ENCODE measurements at regions not wholly inside any gene's neighbourhood (a gene's known extent, or its start where the extent isn't known, plus 50 kb on each side); places are given as distances from the start of the nearest gene placed in this dataset.

DNA sequence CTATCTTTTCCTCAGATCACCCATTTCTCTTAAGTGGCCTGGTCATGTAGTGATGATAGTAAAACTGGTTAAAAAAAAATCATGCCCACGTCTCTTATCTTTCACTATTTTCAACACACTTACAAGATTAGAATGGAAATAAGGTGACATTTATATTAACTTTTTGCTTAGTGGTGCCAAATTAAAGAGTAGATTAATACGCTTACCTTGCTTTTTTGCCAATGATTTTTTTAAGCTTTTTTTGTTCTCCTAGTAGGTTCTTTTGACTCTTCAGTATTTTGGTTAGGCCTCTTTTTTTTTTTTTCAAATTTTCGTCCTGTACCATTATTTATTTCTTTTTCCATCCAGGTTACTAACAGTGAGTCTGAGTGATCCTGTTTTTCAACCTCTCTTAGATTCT is 147.9 kb downstream of the PTCSC3 start:
- no peak for DNase-seq

DNA sequence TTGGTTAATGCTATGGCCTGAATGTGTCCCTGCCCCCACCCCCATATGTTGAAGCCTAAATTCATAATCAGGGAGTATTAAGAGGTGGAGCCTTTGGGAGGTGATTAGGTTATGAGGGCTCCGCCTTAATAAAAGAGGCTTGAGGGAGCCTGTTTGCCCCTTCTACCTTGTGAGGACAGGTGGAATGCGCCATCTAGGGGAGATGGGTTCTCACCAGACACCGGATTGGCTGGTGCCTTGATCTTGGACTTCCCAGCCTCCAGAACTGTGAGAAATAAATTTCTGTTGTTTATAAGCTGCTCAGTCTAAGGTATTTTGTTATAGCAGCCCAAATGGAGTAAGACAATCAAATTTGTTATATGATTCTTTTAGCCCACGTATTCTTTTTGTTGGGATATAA is 148.3 kb downstream of the PTCSC3 start:
- DNase-seq = no peak

DNA sequence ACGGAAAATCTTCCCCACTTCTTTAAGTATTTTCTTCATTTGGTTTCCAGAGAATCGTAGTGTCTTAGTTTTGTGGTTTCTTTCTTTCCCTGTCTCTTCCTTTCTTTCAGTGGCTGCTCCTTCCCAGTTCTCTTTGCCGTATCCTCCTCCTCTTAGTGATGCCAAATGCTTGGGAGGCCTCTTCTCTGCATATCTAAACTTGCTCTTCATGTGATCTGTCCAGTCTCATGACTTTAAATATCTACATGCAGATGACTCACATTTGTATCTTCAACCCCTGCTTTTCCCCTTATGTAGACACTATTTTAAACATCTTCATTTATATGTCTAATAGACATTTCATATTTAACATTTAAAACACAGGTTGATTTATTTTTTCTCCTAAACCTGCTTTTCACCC is 149.2 kb downstream of the PTCSC3 start:
- DNase-seq = no peak

DNA sequence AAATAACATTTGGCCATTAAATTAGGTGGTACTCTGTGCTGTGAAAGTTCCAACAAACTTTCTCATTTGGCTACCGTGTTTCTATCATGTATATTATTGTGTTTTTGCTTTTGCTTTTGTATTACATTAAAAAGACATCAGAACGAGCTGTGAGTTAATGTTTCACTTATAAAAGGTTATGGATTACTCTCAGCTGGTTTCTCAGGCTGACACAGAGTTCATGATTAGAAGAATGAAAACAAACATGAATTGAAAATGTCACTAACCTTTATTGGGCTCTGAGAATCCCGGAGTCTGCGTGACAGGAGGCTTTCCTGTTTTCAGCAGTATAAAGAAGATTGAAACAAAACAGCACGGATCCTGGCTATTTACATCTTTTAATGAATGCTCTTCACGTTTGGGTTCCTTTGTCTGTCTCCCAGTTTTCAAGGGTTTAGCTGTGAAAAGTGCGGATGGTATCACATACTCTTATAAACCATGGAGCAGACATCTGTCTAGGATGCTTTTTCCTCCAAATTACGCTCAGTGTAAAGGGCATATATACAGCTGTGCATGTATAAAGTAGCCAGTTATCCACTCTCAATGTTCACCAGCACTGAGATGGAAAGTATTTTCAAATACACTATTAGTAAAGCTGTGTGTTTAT is 153.6 kb downstream of the PTCSC3 start:
- no peak for DNase-seq

DNA sequence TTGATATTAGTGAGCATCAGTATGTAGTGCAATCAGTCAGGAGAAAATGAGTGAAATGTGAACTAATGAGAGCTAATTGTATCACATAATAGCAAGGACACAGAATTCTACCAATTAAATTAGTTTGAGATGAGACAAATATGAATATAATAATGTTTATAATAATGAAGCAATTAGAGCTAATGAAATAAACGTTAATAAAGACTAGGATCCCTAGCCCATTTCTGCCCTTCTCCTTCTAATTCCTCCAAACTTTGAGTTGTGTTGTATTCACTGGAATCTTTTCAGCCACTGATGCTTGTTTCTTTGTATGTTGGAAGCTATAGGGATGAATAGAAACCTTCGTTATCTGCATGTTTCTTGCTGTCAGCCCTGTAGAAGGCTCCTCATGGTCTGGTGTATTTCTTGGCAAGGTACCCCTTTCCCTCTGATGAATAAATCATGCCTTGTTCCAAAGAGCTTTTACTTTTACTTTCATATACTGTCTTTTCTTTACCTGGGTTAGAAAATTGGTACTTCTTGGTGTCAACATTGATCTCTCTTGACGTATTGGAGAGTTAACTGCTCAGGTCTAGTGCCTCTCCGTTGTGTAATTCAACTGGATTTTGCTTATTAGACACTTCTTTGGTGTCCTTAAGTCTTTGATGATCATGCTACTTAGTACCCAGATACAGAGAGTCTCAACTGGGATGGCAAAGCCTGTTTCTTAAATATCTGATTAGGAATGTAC is 154.8 kb downstream of the PTCSC3 start:
- no peak for DNase-seq

DNA sequence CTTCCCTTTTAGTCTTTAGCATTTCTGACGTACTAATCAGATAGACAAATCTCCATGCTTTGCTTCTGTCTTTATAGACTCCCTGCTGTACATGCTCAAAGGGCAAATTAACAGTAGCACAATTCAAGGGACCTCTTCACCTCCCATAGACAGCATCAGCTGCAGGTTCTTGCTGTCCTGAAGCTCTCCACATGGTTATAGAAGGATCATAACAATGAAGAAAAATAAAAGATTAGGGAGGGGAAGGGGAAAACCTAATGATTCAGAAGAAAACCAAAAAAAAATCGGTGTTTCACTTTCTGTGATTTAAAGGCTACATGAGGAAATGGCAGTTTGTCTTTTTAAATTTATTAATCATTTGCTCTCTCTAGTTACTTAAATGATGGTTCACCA is 155.5 kb downstream of the PTCSC3 start:
- DNase-seq = no peak

DNA sequence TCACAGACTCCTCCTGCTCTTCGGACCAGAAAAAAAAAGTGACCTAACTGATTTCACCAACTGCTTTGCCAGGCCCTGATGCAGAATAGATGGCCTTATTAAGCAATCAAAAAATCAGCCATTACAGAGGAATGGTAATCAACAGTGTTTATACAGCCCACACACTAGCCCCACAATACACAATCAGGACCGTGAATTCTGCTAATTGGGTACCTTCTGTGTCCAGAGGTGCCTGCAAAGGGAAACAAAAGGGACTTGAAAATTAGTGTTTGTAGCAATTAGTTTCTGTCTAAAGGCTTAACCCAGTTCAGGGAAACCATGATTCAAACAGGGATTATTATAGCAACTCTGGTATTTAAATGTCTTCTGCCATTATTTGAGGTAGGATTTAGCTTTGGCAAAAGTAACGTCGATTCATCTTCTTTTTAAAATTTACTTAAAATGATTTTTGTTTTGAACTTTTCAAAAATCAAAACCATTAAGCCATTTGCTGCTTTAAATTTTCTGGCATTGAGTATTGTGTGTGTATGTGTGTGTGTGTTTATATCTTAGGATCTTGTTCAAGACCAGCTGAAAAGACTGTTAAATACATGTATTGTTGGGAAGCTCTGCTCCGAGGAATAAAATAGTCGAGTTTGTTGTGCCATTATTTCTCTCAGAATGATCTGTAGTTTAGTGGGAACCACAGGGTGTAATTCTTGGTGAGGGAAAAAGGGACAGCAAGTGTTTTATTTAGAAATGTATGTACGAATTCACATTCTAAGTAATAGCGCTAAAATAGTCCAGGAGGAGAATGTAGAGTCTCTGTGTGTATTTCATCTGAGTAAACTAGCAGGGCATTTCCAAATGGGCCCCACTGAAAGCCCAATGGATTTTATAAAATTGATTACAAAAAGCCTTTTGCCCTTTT is 156.1 kb downstream of the PTCSC3 start:
- no peak for DNase-seq

DNA sequence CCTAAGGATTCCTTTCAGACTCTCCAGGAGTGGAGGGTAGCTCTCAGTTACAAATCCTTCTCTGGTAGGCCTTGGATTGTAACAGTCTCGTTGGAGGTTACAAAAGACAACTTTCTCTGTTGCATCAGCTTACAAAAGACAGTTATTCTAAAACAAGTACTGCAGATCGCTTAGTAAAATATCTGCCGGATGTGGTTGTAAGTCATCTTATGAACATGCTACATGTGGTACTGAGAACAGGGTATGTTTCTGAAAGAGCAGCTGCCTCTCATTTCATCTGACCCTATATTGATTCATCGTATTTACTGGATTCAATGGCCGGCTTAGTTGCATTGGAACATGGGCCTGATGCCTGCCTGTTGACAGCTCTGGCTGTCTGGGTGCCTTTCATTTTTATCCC is 157.4 kb downstream of the PTCSC3 start:
- DNase-seq = no peak

DNA sequence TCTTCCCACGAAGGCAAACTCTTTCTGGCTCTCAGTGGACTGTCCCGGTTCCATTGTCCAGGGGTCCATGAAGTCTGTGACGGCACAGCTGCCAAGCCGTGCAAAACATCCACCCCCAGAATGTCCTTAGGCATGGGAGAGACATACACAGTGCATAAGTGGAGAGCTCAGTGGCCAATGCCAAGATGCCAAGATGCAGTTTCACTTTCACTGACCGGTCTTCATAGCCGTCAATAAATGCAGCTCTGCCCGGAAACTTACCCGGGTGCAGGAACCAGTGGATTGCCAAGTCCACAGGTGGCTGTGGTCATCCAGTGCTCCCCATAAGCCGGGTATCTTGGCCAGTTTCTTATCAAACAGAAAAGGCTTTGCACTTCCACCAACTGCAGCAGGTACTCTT is 162.3 kb downstream of the PTCSC3 start:
- no peak for DNase-seq

DNA sequence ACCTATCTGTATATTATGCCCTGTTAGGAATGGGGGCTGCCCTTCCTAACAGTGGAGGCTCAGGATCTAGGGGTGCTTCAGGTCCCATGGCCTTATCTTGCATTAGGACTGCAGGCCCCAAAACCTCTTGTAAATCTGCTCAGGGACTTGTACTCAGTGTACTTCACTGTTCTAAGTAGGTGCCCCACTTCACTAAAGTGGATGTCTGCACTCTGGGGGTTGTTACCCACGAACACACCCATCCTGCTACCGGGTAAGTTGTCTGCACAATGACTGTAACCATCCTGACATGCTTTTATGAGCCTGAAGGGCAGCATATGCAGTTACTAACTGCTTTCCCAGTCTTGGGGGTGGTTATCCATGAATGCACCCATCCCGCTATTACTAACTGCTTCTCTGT is 163.0 kb downstream of the PTCSC3 start:
- no peak for DNase-seq

DNA sequence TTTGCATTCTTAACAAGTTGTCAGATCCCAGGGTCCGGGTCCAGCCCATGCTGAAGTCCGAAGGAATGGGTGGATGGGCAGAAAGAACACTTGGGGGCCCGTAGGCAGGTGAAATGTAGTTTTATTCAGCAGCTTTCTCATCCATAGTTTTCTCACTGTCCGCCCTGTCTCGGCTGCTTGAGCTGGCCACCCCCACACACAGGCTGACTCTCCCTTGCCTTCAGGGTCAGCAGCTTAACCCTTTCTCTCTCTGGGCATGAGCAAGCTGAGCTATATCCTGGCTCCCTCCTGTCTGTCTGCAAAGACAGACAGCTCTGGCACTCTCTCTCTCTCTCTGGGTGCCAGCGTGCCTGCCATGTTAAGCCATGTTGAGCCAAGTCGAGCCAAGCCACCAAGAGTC is 163.9 kb downstream of the PTCSC3 start:
- DNase-seq = no peak

DNA sequence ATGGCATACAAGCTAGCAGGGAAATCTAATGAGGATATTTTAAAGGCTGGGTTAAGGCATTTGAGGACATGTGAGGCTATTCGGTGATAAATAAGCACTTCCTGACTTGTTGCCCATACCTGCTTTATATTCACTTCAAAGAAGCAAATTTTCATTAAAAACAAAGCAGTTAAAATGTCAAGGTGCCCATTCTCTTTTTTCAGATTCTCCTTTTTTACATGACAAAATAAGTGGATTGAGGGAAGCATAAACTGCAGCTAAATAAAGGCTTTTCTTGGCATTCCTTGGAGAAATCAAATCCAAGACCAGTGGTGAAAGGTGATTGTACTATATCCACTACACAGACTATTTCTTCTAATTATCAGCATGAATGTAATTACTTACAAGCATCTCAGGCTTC is 166.9 kb downstream of the PTCSC3 start:
- DNase-seq = no peak

DNA sequence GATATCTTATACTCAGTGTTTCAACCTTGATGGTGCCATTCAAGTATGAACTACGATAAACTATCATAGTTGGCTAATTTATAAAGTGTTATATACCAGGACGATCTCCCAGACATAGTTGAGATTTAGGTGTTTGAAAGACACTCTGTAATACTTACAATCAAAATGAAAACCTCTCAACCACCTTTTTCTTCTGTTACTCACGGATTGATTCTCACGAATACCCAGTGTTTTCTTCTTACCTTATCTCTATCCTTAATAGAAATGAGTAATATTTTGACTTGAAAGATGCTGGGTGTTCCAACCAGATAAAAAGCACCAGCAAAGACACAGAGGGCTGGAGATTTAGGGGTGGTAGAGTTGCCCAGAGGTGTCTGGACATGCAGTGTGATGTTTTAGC is 169.9 kb downstream of the PTCSC3 start:
- DNase-seq = no peak

DNA sequence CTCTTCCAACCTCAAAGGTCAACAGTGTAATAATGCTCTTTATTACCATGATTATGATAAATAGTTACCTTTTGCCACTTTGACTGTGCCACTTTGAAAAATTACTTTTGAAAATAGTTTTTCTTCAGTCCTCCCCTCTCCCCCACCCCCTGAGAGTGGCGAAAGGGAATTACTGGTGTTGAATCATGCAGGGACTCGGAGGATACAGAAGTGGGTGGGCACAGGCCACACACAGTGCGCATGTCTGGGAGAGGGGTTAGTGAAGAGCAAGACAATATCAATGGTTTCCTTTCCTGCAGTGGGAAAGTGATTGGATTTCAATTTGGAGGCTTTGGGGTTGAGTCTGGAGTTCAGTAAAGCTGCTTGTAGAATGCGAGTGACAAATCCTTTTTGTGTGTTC is 170.9 kb downstream of the PTCSC3 start:
- DNase-seq = no peak

DNA sequence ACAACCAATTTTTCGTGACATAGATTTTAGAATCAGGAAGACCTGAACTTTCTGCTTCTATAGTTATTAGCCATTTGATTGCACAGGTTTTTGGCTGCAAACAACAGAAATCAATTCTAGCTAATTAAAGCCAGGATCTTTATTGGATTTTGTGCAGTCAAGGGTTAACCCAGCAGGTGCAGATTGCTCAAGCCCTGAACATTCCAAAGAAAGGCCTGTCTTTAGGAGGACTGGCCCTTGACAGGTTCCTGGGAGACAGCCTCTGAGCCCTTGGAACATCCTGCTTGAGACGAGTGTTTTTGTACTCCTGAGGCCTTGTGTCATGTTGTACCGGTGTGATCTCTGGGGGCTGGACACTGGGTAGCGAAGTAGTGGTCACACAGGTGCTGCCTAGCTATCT is 174.6 kb downstream of the PTCSC3 start:
- DNase-seq = no peak

DNA sequence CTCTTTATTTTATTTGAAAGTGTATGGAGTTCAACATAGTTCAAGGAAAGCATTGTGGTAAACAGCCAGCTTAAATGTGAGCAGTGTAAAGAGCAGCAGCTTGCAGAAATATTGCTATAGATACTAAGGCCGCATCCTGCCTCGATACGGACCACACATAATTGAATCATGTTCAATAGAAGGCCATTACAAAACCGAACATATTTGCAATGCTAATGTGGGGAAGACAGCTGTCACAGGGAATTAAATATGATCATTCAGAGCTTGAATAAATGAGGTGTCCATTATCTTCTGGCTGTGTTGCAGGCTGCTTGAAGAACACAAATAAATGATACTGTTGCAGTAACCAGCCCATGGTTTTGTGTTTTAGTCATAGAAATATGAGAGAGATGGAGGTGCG is 173.2 kb downstream of the BRMS1L start:
- no peak for DNase-seq

DNA sequence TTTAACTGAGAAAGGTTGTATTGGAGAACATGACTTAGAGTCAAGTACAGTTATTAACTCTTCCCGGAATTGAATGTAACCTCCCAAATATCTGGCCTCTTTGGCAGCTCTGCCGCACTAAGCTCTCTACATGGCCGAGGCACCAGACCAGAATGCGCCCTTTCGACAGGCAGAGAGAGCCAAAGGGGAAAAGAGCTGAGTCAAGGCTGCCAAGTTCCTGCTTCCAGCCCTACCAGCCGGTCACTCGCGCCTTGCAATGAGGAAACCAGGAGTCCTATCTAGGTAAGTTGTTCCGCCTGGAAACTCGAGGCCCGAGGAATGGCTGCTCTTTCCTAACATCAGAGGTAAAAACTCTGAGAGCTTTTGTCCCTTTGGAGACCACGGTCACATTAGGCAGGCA is 172.2 kb downstream of the BRMS1L start:
- no peak for DNase-seq

DNA sequence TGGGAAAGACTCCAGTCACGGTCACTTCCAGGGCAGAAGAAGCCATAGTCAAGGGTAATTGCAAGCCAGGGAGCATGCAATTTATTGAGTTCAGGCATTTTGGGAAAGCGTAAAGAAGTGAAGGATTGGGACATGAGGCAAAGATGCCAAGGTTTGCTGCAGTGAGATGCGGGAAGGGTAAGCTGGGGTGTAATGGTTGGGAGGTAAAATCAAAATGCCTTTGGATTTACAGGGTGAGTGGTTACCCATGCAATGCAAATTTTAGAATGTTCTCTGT is 167.5 kb downstream of the BRMS1L start:
- DNase-seq = no peak

DNA sequence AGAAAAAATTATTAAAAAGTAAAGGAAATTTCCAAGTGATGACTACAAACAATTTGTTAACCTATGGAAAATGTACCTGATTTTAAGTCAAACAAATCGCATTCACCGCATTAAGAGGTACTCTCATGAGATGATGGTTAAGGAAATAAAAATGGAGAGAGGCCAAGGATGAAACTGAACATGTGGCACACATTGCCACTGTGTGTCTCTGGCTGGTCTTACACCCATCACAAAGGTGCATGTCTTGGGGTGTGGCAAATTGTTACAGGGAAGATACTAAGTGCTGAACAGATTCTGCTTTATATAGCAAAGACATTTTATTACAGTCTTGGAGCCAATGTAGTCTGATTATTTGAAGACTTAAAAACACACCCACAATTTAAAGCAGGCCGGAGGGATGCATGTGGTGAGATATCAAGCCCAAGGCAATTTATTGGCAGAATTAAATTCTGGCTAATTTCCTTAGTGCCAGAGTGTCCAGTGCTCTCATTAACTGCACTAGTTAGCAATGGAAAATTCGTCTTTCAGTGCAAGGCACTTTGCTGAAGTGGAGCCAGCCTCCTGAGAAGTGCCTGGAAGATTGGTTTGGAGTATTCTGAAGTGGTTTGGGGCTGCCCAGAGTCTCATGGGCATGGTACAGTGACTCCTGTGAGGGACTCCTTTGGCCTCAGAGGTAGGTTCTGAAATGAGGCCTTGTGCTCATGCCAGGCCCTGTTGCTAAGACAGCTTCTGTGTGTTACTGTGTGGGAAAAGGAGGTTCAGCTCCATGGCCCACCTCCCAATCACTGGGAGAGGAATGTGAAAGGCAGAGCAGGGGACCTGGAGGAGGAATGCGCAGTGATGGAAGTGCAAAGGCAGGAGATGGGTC is 166.9 kb downstream of the BRMS1L start:
- no peak for DNase-seq

DNA sequence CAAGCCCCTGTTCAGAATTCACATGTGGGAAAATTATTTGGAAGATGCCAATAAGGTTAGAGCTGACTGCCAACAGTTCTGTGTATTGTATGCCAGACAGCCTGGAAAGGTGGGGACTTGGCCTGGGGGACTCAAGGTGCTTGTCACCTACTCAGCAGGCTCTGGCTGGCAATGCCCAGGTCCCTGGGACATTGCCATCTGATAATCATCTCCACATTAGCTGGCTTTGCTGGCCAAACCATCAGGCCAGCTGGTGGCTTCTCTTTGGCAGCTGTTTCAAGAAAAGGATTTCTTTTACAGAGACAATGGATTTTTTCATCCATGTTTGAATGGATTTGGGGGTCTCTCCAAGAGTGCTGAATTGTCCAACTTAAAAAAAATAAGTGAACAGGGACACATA is 165.2 kb downstream of the BRMS1L start:
- no peak for DNase-seq

DNA sequence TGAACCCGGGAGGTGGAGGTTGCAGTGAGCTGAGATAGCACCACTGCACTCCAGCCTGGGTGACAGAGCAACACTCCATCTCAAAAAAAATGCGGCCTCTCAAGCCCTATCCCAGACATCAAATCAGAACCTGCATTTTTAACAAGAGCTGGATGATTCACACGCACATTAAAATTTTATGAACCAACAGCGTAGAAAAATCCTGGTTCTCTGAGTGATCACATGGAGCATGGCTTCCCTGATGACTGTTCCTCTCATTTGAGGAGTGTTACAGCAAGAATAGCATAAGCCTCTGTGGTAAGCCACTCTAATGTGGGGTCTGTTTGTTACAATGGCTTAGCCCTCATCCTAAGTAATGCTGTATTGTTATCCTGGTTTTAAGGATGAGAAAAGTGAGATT is 163.6 kb downstream of the BRMS1L start:
- no peak for DNase-seq

DNA sequence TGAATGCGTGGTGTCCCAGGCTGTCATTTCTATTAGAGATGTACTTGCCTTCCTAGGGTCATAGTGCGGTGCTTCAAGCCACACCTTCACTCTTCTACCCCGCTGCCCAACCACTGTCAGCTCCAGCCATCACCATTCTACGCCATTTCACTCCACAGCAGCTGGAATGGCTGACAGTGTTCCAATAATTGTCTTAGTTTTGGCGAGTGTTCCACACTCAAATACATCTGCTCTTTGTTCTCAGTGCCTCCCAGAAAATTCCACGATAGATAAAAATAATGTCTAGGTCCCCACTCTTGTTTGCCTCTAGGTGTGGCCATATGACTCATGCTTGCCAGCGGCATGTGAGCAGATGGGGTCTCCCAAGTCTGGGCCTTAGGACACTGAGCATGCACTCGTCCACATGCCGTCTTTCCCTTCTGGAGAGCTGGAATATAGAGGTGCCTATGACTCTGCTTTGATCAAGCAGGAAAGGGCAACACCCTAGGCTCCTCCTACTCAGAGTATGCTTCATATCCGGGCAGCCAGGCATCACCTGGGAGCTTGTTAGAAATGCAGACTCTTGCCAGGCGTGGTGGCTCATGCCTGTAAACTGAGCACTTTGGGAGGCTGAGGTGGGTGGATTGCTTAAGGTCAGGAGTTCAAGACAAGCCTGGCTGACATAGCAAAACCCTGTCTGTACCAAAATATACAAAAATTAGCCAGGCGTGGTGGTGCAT is 163.0 kb downstream of the BRMS1L start:
- no peak for DNase-seq

Data from hindlimb muscle (tissue), 1 donor.